NCI-H1694 (cell line): ENCODE measurements at regions not wholly inside any gene's neighbourhood (a gene's known extent, or its start where the extent isn't known, plus 50 kb on each side); places are given as distances from the start of the nearest gene placed in this dataset.

Source experiments
- DNase-seq: peaks from one replicate; lab custom pipeline; 2025; lab: John Stamatoyannopoulos, UW

DNA sequence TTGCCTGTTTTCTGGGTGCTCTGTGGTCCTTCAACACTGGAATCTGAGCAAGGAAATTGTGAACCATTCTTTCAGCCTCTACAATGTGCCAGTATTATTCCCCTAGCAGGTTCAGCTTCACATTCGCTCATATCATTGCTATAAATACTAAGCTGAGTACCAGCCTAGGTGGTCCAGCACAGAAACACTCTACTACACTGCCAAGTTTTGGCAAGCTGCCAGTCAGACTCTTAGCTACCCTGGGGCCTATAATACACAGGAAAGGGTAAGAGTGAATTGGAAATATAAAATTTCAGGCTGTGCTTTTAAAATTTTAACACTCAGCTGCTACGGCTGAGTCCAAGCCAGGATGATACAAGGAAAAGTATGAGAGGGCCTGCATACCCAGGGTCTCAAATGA is 49.9 kb upstream of the PPP1R3A start:
- DNase-seq = no peak
